Liver (tissue), 8 donors: ENCODE measurements at regions not wholly inside any gene's neighbourhood (a gene's known extent, or its start where the extent isn't known, plus 50 kb on each side); places are given as distances from the start of the nearest gene placed in this dataset.

ENCODE experiments used
- DNase-seq: peaks from one replicate; pipeline ENCODE4 v3.0.0-alpha.2; 2017; ENCODE audit warnings: low spot score
- H3K27ac ChIP-seq, 2 donors: one replicate each; pipeline ENCODE4 v1.7.0; 2013; ENCODE audit warnings: inconsistent platforms in 2 of 2, low read length in 2 of 2, control low read depth in 1 of 2, low read depth in 1 of 2, mild to moderate bottlenecking in 1 of 2
- H3K27me3 ChIP-seq, 4 donors: one replicate each; pipeline versions ENCODE4 v1.6.1 to v1.7.0; 2013; ENCODE audit warnings: low read length in 3 of 4, inconsistent platforms in 1 of 4, mild to moderate bottlenecking in 1 of 4, moderate library complexity in 1 of 4; ENCODE audit not compliant: control insufficient read depth in 4 of 4, insufficient read depth in 4 of 4
- H3K36me3 ChIP-seq, 4 donors: one replicate each; pipeline versions ENCODE4 v1.6.1 to v1.7.0; 2013; ENCODE audit warnings: low read length in 3 of 4, mild to moderate bottlenecking in 3 of 4, low read depth in 1 of 4, moderate library complexity in 1 of 4; ENCODE audit not compliant: control insufficient read depth in 4 of 4, insufficient read depth in 3 of 4
- H3K4me1 ChIP-seq, 4 donors: one replicate each; pipeline versions ENCODE4 v1.6.1 to v1.7.0; 2013; ENCODE audit warnings: low read length in 3 of 4, mild to moderate bottlenecking in 3 of 4, moderate library complexity in 1 of 4; ENCODE audit not compliant: control insufficient read depth in 4 of 4, insufficient read depth in 4 of 4
- H3K4me3 ChIP-seq, 3 donors: one replicate each; pipeline versions ENCODE4 v1.6.1 to v1.7.0; 2013; ENCODE audit warnings: low read length in 3 of 3, control low read depth in 1 of 3, low read depth in 1 of 3, mild to moderate bottlenecking in 1 of 3
- H3K9ac ChIP-seq, 2 donors: one replicate each; pipeline ENCODE4 v1.7.0; 2013; ENCODE audit warnings: low read length in 2 of 2, mild to moderate bottlenecking in 2 of 2, moderate library complexity in 2 of 2, control low read depth in 1 of 2, low read depth in 1 of 2
- H3K9me3 ChIP-seq, 4 donors: one replicate each; pipeline versions ENCODE4 v1.6.1 to v1.7.0; 2013; ENCODE audit warnings: low read length in 3 of 4; ENCODE audit not compliant: control insufficient read depth in 4 of 4
- ATF3 ChIP-seq: IDR thresholded peaks from 2 replicates; pipeline ENCODE4 v1.6.1; 2016; ENCODE audit warnings: antibody characterized with exemption
- CTCF ChIP-seq: fragments of 150-350 bp; IDR thresholded peaks from 2 replicates; pipeline ENCODE4 v1.5.1; 2017; ENCODE audit warnings: improper control_type of control experiment, low read depth, low read length; ENCODE audit not compliant: missing input control
- EGR1 ChIP-seq, 2 donors: IDR thresholded peaks; 2 replicates each; pipeline ENCODE4 v1.6.1; 2016 to 2018; ENCODE audit warnings: antibody characterized with exemption in 2 of 2, low read depth in 2 of 2
- FOXA1 ChIP-seq: IDR thresholded peaks from 2 replicates; pipeline ENCODE4 v1.6.1; 2016; ENCODE audit warnings: antibody characterized with exemption
- FOXA2 ChIP-seq: IDR thresholded peaks from 2 replicates; pipeline ENCODE4 v1.6.1; 2016; ENCODE audit warnings: antibody characterized with exemption
- GABPA ChIP-seq, 2 donors: IDR thresholded peaks in 1 of 2; conservative IDR thresholded peaks in 1 of 2; 2 replicates each; pipeline ENCODE4 v1.6.1; 2016; ENCODE audit warnings: antibody characterized with exemption in 2 of 2, mild to moderate bottlenecking in 1 of 2, moderate library complexity in 1 of 2
- HNF4A ChIP-seq, 2 donors: conservative IDR thresholded peaks; 2 replicates each; pipeline ENCODE4 v1.6.1; 2016; ENCODE audit warnings: antibody characterized with exemption in 2 of 2, mild to moderate bottlenecking in 2 of 2
- HNF4G ChIP-seq: IDR thresholded peaks from 2 replicates; pipeline ENCODE4 v1.6.1; 2016; ENCODE audit warnings: antibody characterized with exemption
- NR2F2 ChIP-seq: IDR thresholded peaks from 2 replicates; pipeline ENCODE4 v1.6.1; 2016; ENCODE audit warnings: antibody characterized with exemption
- RAD21 ChIP-seq, 2 donors: IDR thresholded peaks; 2 replicates each; pipeline ENCODE4 v1.6.1; 2016; ENCODE audit warnings: antibody characterized with exemption in 2 of 2, mild to moderate bottlenecking in 2 of 2
- REST ChIP-seq: IDR thresholded peaks from 2 replicates; pipeline ENCODE4 v1.6.1; 2016; ENCODE audit warnings: antibody characterized with exemption, mild to moderate bottlenecking
- RXRA ChIP-seq, 2 donors: IDR thresholded peaks; 2 replicates each; pipeline ENCODE4 v1.6.1; 2017 to 2018; ENCODE audit warnings: antibody characterized with exemption in 2 of 2, mild to moderate bottlenecking in 1 of 2
- SP1 ChIP-seq: IDR thresholded peaks from 2 replicates; pipeline ENCODE4 v1.6.1; 2018; ENCODE audit warnings: antibody characterized with exemption, mild to moderate bottlenecking
- TAF1 ChIP-seq: conservative IDR thresholded peaks from 2 replicates; pipeline ENCODE4 v1.6.1; 2016; ENCODE audit warnings: antibody characterized with exemption, mild to moderate bottlenecking
- YY1 ChIP-seq: IDR thresholded peaks from 2 replicates; pipeline ENCODE4 v1.6.1; 2016; ENCODE audit warnings: antibody characterized with exemption, mild to moderate bottlenecking
- ZBTB33 ChIP-seq: IDR thresholded peaks from 2 replicates; pipeline ENCODE4 v1.6.1; 2016; ENCODE audit warnings: antibody characterized with exemption
- WGBS: extraction: QIAGEN DNeasy Blood & Tissue Kit; methylation state at CpG from one replicate; pipeline ENCODE4 v1.1.7; 2013; 5-methylcytosine and 5-hydroxymethylcytosine counted together
- donor health status: healthy.
- donor health status: healthy.
- donor health status: healthy.
- donor health status: healthy.
- donor health status: healthy.

GRCh38 chr5:144773628-144774027 is 603.0 kb downstream of the KCTD16 start:
- no peak for DNase-seq
- no peak overlapping the region for H3K9ac ChIP-seq
- H3K4me3 ChIP-seq: no peak overlapping the region
- H3K27me3 ChIP-seq: no peaks in the 10 kb centered on the region
- H3K9me3 ChIP-seq: peaks cover 0 to 3% (median 0%) of the 10 kb centered on the region in 4 donors
- no peaks in the 10 kb centered on the region for H3K4me1 ChIP-seq
- no peak for TF ChIP-seq RAD21 (IDR thresholded peaks at IDR 0.05)
- WGBS: 64% methylated on average over 4 of the region's 4 CpGs
- H3K36me3 ChIP-seq: no peaks in the 10 kb centered on the region
- no peak overlapping the region for H3K27ac ChIP-seq

GRCh38 chr5:144771802-144772201 is 601.1 kb downstream of the KCTD16 start:
- Histone ChIP-seq H3K36me3 (no peaks in the 10 kb centered on the region), H3K4me1 (no peaks in the 10 kb centered on the region), H3K4me3 (no peak overlapping the region), H3K9ac (no peak overlapping the region), H3K9me3 (no peaks in the 10 kb centered on the region), H3K27me3 (no peaks in the 10 kb centered on the region), H3K27ac (no peak overlapping the region)
- WGBS: 84% methylated on average over 2 of the region's 2 CpGs
- TF ChIP-seq RAD21 (IDR thresholded peaks at IDR 0.05) (no peak), FOXA2 (no peak), REST (no peak), EGR1 (IDR thresholded peaks at IDR 0.05; ENCODE audit: low read depth in 2 of 2) (no peak), SP1 (no peak), HNF4A (conservative IDR thresholded peaks at IDR 0.05) (no peak), TAF1 (no peak), RXRA (IDR thresholded peaks at IDR 0.05) (no peak), GABPA (IDR thresholded peaks at IDR 0.05 in 1 of 2, conservative IDR thresholded peaks at IDR 0.05 in 1 of 2) (no peak)
- DNase-seq: no peak

GRCh38 chr5:144742361-144742760 is 571.7 kb downstream of the KCTD16 start:
- no peak for DNase-seq
- H3K4me1 ChIP-seq: no peaks in the 10 kb centered on the region

More at GRCh38 chr5:144742361-144742760, 571.7 kb downstream of the KCTD16 start:
- no peak for TF ChIP-seq GABPA (IDR thresholded peaks at IDR 0.05 in 1 of 2, conservative IDR thresholded peaks at IDR 0.05 in 1 of 2)
- TF ChIP-seq ZBTB33: no peak
- TF ChIP-seq ATF3: no peak
- TF ChIP-seq RAD21 (IDR thresholded peaks at IDR 0.05): no peak
- TF ChIP-seq REST: no peak
- TF ChIP-seq EGR1 (IDR thresholded peaks at IDR 0.05; ENCODE audit: low read depth in 2 of 2): no peak
- no peak for TF ChIP-seq CTCF
- no peak for TF ChIP-seq HNF4A (conservative IDR thresholded peaks at IDR 0.05)
- no peak for TF ChIP-seq HNF4G
- no peak for TF ChIP-seq SP1
- TF ChIP-seq YY1: no peak
- TF ChIP-seq RXRA (IDR thresholded peaks at IDR 0.05): no peak
- no peak for TF ChIP-seq NR2F2
- TF ChIP-seq TAF1: no peak
- no peak for TF ChIP-seq FOXA1
- Histone ChIP-seq H3K9me3 (peaks cover 0 to 3% (median 0%) of the 10 kb centered on the region in 4 donors), H3K9ac (no peak overlapping the region), H3K27me3 (no peaks in the 10 kb centered on the region), H3K36me3 (no peaks in the 10 kb centered on the region), H3K27ac (no peak overlapping the region), H3K4me3 (no peak overlapping the region)
- 43% methylated on average over 1 of the region's 1 CpG for WGBS
